Neural cell (in vitro differentiated cells): ENCODE measurements at regions not wholly inside any gene's neighbourhood (a gene's known extent, or its start where the extent isn't known, plus 50 kb on each side); places are given as distances from the start of the nearest gene placed in this dataset.
A peak's percentile ranks its signal among the peaks of the same experiment; 100 is the strongest.
"Not testable (repeated sequence)": the region's sequence is repeated elsewhere in the genome, so short reads cannot be mapped to it uniquely, and the experiment has no call there.

Experiments used
- H2AFZ ChIP-seq: fragments of 200-600, 300-800 bp; sonication (generic), shearing (Covaris generic); 2 replicates; pipeline ENCODE4 v1.6.0; 2014; ENCODE audit warnings: low read depth, mild to moderate bottlenecking, antibody characterized with exemption, low read length, moderate library complexity
- H3F3A ChIP-seq: fragments of 200-600 bp; shearing (Covaris generic); 2 replicates; pipeline ENCODE4 v1.6.1; 2016; ENCODE audit warnings: mild to moderate bottlenecking, moderate library complexity, mixed read lengths, antibody characterized with exemption, low read length; ENCODE audit not compliant: insufficient read depth, poor library complexity, severe bottlenecking
- H3K27ac ChIP-seq: fragments of 200-600, 300-800 bp; sonication (generic), shearing (Covaris generic); 2 replicates; pipeline ENCODE4 v1.5.1; 2014; ENCODE audit warnings: mild to moderate bottlenecking, low read length, moderate library complexity
- H3K27me3 ChIP-seq: fragments of 300-800, 200-600 bp; sonication (generic), shearing (Covaris generic); 2 replicates; pipeline ENCODE4 v1.6.0; 2014; ENCODE audit warnings: mild to moderate bottlenecking, low read depth, low read length, moderate library complexity; ENCODE audit not compliant: insufficient read depth
- H3K36me3 ChIP-seq: fragments of 300-800, 200-600 bp; sonication (generic), shearing (Covaris generic); 2 replicates; pipeline ENCODE4 v1.5.1; 2014; ENCODE audit warnings: mild to moderate bottlenecking, antibody characterized with exemption, low read length, moderate library complexity; ENCODE audit not compliant: insufficient read depth
- H3K4me2 ChIP-seq: fragments of 300-800, 200-600 bp; sonication (generic), shearing (Covaris generic); 2 replicates; pipeline ENCODE4 v1.6.0; 2014; ENCODE audit warnings: mild to moderate bottlenecking, low read length
- H3K4me3 ChIP-seq: fragments of 300-800, 200-600 bp; sonication (generic), shearing (Covaris generic); 2 replicates; pipeline ENCODE4 v1.5.1; 2014; ENCODE audit warnings: mild to moderate bottlenecking, low read length, moderate library complexity
- H3K79me2 ChIP-seq: fragments of 200-600 bp; shearing (Covaris generic); replicated peaks from 2 replicates; pipeline ENCODE4 v1.6.0; 2014; ENCODE audit warnings: mild to moderate bottlenecking, low read length, moderate library complexity; ENCODE audit not compliant: insufficient read depth
- H3K9ac ChIP-seq: fragments of 300-800, 200-600 bp; sonication (generic), shearing (Covaris generic); 2 replicates; pipeline ENCODE4 v1.6.1; 2016; ENCODE audit warnings: mild to moderate bottlenecking, low read length, mixed read lengths
- H3K9me2 ChIP-seq: fragments of 200-600 bp; shearing (Covaris generic); 2 replicates; pipeline ENCODE4 v1.6.1; 2016; ENCODE audit warnings: mild to moderate bottlenecking, low read length, mixed read lengths; ENCODE audit not compliant: insufficient read depth
- H3K9me3 ChIP-seq: fragments of 200-600, 300-800 bp; sonication (generic), shearing (Covaris generic); 2 replicates; pipeline ENCODE4 v1.6.1; 2016; ENCODE audit warnings: mild to moderate bottlenecking, mixed run types, low read length, moderate library complexity, mixed read lengths
- H4K20me1 ChIP-seq: fragments of 200-600 bp; shearing (Covaris generic); 2 replicates; pipeline ENCODE4 v1.6.1; 2016; ENCODE audit warnings: mild to moderate bottlenecking, mixed run types; ENCODE audit not compliant: insufficient read depth
- CTCF ChIP-seq: fragments of 450-650 bp; IDR thresholded peaks from 2 replicates; pipeline ENCODE4 v1.5.1; 2014; ENCODE audit warnings: antibody characterized with exemption, mild to moderate bottlenecking, moderate library complexity; ENCODE audit not compliant: poor library complexity, severe bottlenecking
- EP300 ChIP-seq: fragments of 450-650 bp; conservative IDR thresholded peaks from 2 replicates; pipeline ENCODE4 v1.6.1; 2014; ENCODE audit warnings: antibody characterized with exemption, mild to moderate bottlenecking, moderate library complexity; ENCODE audit not compliant: poor library complexity, severe bottlenecking
- EZH2 ChIP-seq: fragments of 200-600, 300-800 bp; shearing (Covaris generic), sonication (generic); IDR thresholded peaks from 2 replicates; pipeline ENCODE4 v1.6.1; 2014; ENCODE audit warnings: antibody characterized with exemption, low read length, borderline replicate concordance, mild to moderate bottlenecking; ENCODE audit not compliant: insufficient read depth, poor library complexity, severe bottlenecking
- MXI1 ChIP-seq: fragments of 450-650 bp; conservative IDR thresholded peaks from 2 replicates; pipeline ENCODE4 v1.6.1; 2014; ENCODE audit warnings: antibody characterized with exemption, mild to moderate bottlenecking; ENCODE audit not compliant: poor library complexity, severe bottlenecking
- POLR2AphosphoS5 ChIP-seq: IDR thresholded peaks from 2 replicates; pipeline ENCODE4 v1.6.1; 2012
- RAD21 ChIP-seq: fragments of 450-650 bp; conservative IDR thresholded peaks from 2 replicates; pipeline ENCODE4 v1.6.1; 2014; ENCODE audit warnings: antibody characterized with exemption, mild to moderate bottlenecking, moderate library complexity
- REST ChIP-seq: IDR thresholded peaks from 2 replicates; pipeline ENCODE4 v1.6.1; 2012; ENCODE audit warnings: borderline replicate concordance
- SMC3 ChIP-seq: fragments of 450-650 bp; conservative IDR thresholded peaks from 2 replicates; pipeline ENCODE4 v1.6.1; 2014; ENCODE audit warnings: antibody characterized with exemption, mild to moderate bottlenecking, moderate library complexity; ENCODE audit not compliant: poor library complexity
- TAF1 ChIP-seq: IDR thresholded peaks from 2 replicates; pipeline ENCODE4 v1.6.1; 2012; ENCODE audit warnings: low read depth

- H4K20me1 ChIP-seq = no peaks in the 10 kb centered on the region
These were observed 434.7 kb downstream of the FUT8 start for GRCh38 chr14:65847075-65847847.

GRCh38 chr14:65847931-65848330 is 435.4 kb downstream of the FUT8 start:
- H3K27ac ChIP-seq, H3K4me2 ChIP-seq, H3F3A ChIP-seq, H3K9me2 ChIP-seq, H3K4me3 ChIP-seq, H3K27me3 ChIP-seq, H3K9ac ChIP-seq, H3K36me3 ChIP-seq, H2AFZ ChIP-seq, H4K20me1 ChIP-seq, H3K79me2 ChIP-seq, H3K9me3 ChIP-seq: not testable (repeated sequence)

More at GRCh38 chr14:65847075-65847847, 434.7 kb downstream of the FUT8 start:
- Histone ChIP-seq H3K9me2 (no peaks in the 10 kb centered on the region), H3K4me3 (peak overlapping the region; percentile 37), H3F3A (peaks cover 6% of the 10 kb centered on the region), H3K9me3 (no peaks in the 10 kb centered on the region), H3K27me3 (no peaks in the 10 kb centered on the region), H2AFZ (peak overlapping the region; percentile 30), H3K27ac (peak overlapping the region; percentile 85), H3K4me2 (peak overlapping the region; percentile 16), H3K36me3 (no peaks in the 10 kb centered on the region), H3K79me2 (no peaks in the 10 kb centered on the region), H3K9ac (peak overlapping the region; percentile 51)
- TF ChIP-seq MXI1 = no peak

- H3K9me2 ChIP-seq = no peaks in the 10 kb centered on the region
- H3F3A ChIP-seq = peaks cover 6% of the 10 kb centered on the region
- peak overlapping the region; percentile 22 for H3K27ac ChIP-seq
- no peak overlapping the region for H3K9ac ChIP-seq
- no peak for TF ChIP-seq RAD21
- TF ChIP-seq TAF1 = no peak
- TF ChIP-seq EZH2 = no peak
- TF ChIP-seq REST = no peak
- TF ChIP-seq SMC3 = no peak
- no peak for TF ChIP-seq MXI1
- TF ChIP-seq EP300 = no peak
- TF ChIP-seq POLR2AphosphoS5 = no peak
- no peak for TF ChIP-seq CTCF
- no peak overlapping the region for H2AFZ ChIP-seq
- H4K20me1 ChIP-seq = no peaks in the 10 kb centered on the region
- H3K27me3 ChIP-seq = no peaks in the 10 kb centered on the region
- H3K4me3 ChIP-seq = no peak overlapping the region
- no peaks in the 10 kb centered on the region for H3K36me3 ChIP-seq
- H3K79me2 ChIP-seq = no peaks in the 10 kb centered on the region
- H3K9me3 ChIP-seq = no peaks in the 10 kb centered on the region
- H3K4me2 ChIP-seq = no peak overlapping the region
These were observed 436.6 kb downstream of the FUT8 start for GRCh38 chr14:65849091-65849490.
